CD4-positive, alpha-beta T cell (primary cell): ENCODE measurements at regions not wholly inside any gene's neighbourhood (a gene's known extent, or its start where the extent isn't known, plus 50 kb on each side); places are given as distances from the start of the nearest gene placed in this dataset.

Source experiments
- ATAC-seq: fragments of 200-7000 bp; cut with Tn5 transposase; one replicate; pipeline ENCODE4 v1.10.0; 2022; ENCODE audit warnings: mild to moderate bottlenecking; ENCODE audit not compliant: poor library complexity
- CTCF ChIA-PET: fragments of 350-600 bp; sonication (Branson Sonifier 250); formaldehyde crosslinking; loops from one replicate; lab custom pipeline; 2021; ENCODE audit warnings: antibody characterized with exemption, inconsistent platforms; lab: Charles Lee
- POLR2A ChIA-PET: fragments of 350-600 bp; sonication (Branson Sonifier 250); formaldehyde crosslinking; loops from one replicate; lab custom pipeline; 2021; ENCODE audit warnings: antibody characterized with exemption, inconsistent platforms; lab: Charles Lee
- DNase-seq, 14 experiments: peaks; one replicate each; pipeline ENCODE4 v3.0.0-alpha.2; 2013 to 2020; ENCODE audit warnings: mixed read lengths in 2 of 14
- H3K27ac ChIP-seq, 2 donors: one replicate each; pipeline versions ENCODE4 v1.5.1 to v1.7.0; 2013; ENCODE audit warnings: low read length in 2 of 2, low read depth in 1 of 2, mild to moderate bottlenecking in 1 of 2
- H3K27me3 ChIP-seq, 2 experiments: 1 replicate in 1 of 2; 2 replicates in 1 of 2; pipeline versions ENCODE4 v1.6.1 to v1.7.0; 2013; ENCODE audit warnings: low read length in 2 of 2, control low read depth in 1 of 2, mild to moderate bottlenecking in 1 of 2, moderate library complexity in 1 of 2; ENCODE audit not compliant: insufficient read depth in 2 of 2, control insufficient read depth in 1 of 2
- H3K36me3 ChIP-seq: one replicate; pipeline ENCODE4 v1.6.1; 2013; ENCODE audit warnings: low read length, control low read depth; ENCODE audit not compliant: insufficient read depth
- H3K4me1 ChIP-seq: one replicate; pipeline ENCODE4 v1.6.1; 2013; ENCODE audit warnings: low read length, control low read depth; ENCODE audit not compliant: insufficient read depth
- H3K4me3 ChIP-seq: one replicate; pipeline ENCODE4 v1.5.1; 2013; ENCODE audit warnings: mild to moderate bottlenecking, low read length, moderate library complexity
- H3K9me3 ChIP-seq, 2 experiments: 1 replicate in 1 of 2; 2 replicates in 1 of 2; pipeline versions ENCODE4 v1.6.1 to v1.7.0; 2013; ENCODE audit warnings: low read length in 2 of 2, mild to moderate bottlenecking in 2 of 2, control low read depth in 1 of 2, moderate library complexity in 1 of 2; ENCODE audit not compliant: control insufficient read depth in 1 of 2, insufficient read depth in 1 of 2
- H3K27ac Mint-ChIP-seq: one replicate; pipeline ENCODE4 v1.8.0; 2020; ENCODE audit warnings: mixed read lengths
- H3K27me3 Mint-ChIP-seq: one replicate; pipeline ENCODE4 v1.8.0; 2021; ENCODE audit warnings: mixed read lengths
- H3K36me3 Mint-ChIP-seq: one replicate; pipeline ENCODE4 v1.8.0; 2021; ENCODE audit warnings: low read depth, mixed read lengths
- H3K4me1 Mint-ChIP-seq: one replicate; pipeline ENCODE4 v1.8.0; 2021; ENCODE audit warnings: low read depth, mixed read lengths
- H3K4me3 Mint-ChIP-seq: one replicate; pipeline ENCODE4 v1.8.0; 2020; ENCODE audit warnings: mild to moderate bottlenecking, mixed read lengths
- H3K9me3 Mint-ChIP-seq: one replicate; pipeline ENCODE4 v1.8.0; 2020; ENCODE audit warnings: mixed read lengths
- CTCF ChIP-seq: fragments of 200-600 bp; IDR thresholded peaks from one replicate; pipeline ENCODE4 v1.8.0; 2022; ENCODE audit warnings: antibody characterized with exemption, mild to moderate bottlenecking
- intact Hi-C, 2 experiments: fragments of 100-400 bp; cut with DNase I in 1 of 2; cut with micrococcal nuclease in 1 of 2; formaldehyde crosslinking; loops; one replicate each; pipeline versions ENCODE4 v1.15.1 to v1.9.0; 2023 to 2025; cut with DNase I, micrococcal nuclease

- Mint-ChIP-seq H3K9me3 (no peaks in the 10 kb centered on the region), H3K4me1 (peaks cover 1% of the 10 kb centered on the region), H3K27me3 (no peaks in the 10 kb centered on the region), H3K27ac (no peak overlapping the region), H3K36me3 (no peaks in the 10 kb centered on the region), H3K4me3 (no peak overlapping the region)
- Histone ChIP-seq H3K27ac (no peak overlapping the region), H3K27me3 (no peaks in the 10 kb centered on the region), H3K4me3 (no peak overlapping the region), H3K9me3 (no peaks in the 10 kb centered on the region), H3K36me3 (no peaks in the 10 kb centered on the region), H3K4me1 (no peaks in the 10 kb centered on the region)
- ATAC-seq (no peak), DNase-seq (no peak)
- ChIA-PET POLR2A (no interaction called here), CTCF (no interaction called here)
- no peak for TF ChIP-seq CTCF
- intact Hi-C loops: no loop called here
Measured at GRCh38 chr1:199394856-199395255, 632.7 kb upstream of the NR5A2 start.

DNA sequence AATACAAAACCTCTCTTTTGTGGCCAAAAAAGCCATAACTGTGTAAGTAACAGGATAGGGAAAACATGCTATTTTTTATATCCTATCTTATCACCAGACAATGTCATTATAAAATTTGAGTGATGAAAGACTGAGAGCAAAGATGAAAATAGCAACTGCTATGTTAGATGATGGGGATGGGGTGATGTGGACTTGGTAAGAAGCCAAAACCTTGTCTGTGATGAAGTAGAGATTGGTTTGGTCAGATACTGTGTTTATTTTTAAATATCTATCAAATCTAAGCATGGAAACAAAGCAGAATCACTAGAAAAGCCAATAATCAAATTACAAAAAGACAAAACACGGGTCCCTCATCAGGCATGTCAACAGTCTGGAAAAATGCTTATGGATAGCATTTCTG, 631.1 kb upstream of the NR5A2 start:
- Mint-ChIP-seq H3K4me3 (no peak overlapping the region), H3K9me3 (no peaks in the 10 kb centered on the region), H3K27me3 (no peaks in the 10 kb centered on the region), H3K27ac (no peak overlapping the region), H3K4me1 (peaks cover 10% of the 10 kb centered on the region), H3K36me3 (no peaks in the 10 kb centered on the region)
- ATAC-seq: no peak
- ChIA-PET CTCF (no interaction called here), POLR2A (no interaction called here)
- intact Hi-C loops: no loop called here
- DNase-seq: no peak
- Histone ChIP-seq H3K4me3 (no peak overlapping the region), H3K4me1 (no peaks in the 10 kb centered on the region), H3K27me3 (no peaks in the 10 kb centered on the region), H3K27ac (no peak overlapping the region), H3K36me3 (no peaks in the 10 kb centered on the region), H3K9me3 (no peaks in the 10 kb centered on the region)
- TF ChIP-seq CTCF: no peak

GRCh38 chr1:199399996-199400724, 627.4 kb upstream of the NR5A2 start:
- H3K4me1 ChIP-seq: no peaks in the 10 kb centered on the region
- ChIA-PET CTCF (no interaction called here), POLR2A (no interaction called here)
- H3K27ac ChIP-seq: no peak overlapping the region
- no peaks in the 10 kb centered on the region for H3K9me3 ChIP-seq
- Mint-ChIP-seq H3K27ac (no peak overlapping the region), H3K36me3 (no peaks in the 10 kb centered on the region), H3K9me3 (no peaks in the 10 kb centered on the region), H3K4me1 (peaks cover 10% of the 10 kb centered on the region), H3K4me3 (no peak overlapping the region), H3K27me3 (peaks cover 11% of the 10 kb centered on the region)
- H3K36me3 ChIP-seq: no peaks in the 10 kb centered on the region
- no peak overlapping the region for H3K4me3 ChIP-seq
- no peak for DNase-seq
- TF ChIP-seq CTCF: no peak
- intact Hi-C loops: no loop called here
- no peaks in the 10 kb centered on the region for H3K27me3 ChIP-seq
- no peak for ATAC-seq
